IPS DF 4.7 (cell line): ENCODE measurements at regions not wholly inside any gene's neighbourhood (a gene's known extent, or its start where the extent isn't known, plus 50 kb on each side); places are given as distances from the start of the nearest gene placed in this dataset.

Experiments
- DNase-seq: peaks from one replicate; pipeline ENCODE4 v3.0.0-alpha.2; 2013; ENCODE audit warnings: low spot score; ENCODE audit errors: extremely low read depth

- no peak for DNase-seq
Observed at GRCh38 chr16:85971902-85972638, 73.1 kb downstream of the IRF8 start.

GRCh38 chr16:85974428-85975375 lies 75.7 kb downstream of the IRF8 start:
- DNase-seq, result no peak

DNA sequence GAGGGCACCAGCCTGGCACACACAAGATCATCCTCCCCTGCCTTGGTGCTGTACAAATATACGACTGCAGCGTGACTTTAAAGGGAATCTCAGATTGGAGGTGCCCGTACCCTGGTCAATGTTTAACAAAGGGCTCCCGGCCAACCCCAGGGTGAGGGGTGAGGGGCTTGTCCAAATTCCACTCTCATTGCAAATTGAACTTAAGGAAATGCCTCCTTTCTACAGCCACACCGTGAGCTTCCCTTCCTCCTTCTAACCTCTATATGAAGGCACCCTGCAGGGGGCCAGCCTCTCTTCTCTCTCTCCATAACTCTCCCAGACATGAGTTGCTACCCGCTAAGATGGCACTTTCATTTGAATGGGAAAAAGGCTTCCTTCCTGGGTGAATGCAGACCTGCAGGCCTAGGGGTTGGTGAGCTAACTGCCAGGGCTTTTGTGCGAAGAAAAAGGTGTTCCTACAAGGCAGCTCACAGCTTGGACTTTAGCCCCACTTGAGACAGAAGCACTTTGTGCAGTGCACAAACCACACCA lies 76.6 kb downstream of the IRF8 start:
- no peak for DNase-seq

DNA sequence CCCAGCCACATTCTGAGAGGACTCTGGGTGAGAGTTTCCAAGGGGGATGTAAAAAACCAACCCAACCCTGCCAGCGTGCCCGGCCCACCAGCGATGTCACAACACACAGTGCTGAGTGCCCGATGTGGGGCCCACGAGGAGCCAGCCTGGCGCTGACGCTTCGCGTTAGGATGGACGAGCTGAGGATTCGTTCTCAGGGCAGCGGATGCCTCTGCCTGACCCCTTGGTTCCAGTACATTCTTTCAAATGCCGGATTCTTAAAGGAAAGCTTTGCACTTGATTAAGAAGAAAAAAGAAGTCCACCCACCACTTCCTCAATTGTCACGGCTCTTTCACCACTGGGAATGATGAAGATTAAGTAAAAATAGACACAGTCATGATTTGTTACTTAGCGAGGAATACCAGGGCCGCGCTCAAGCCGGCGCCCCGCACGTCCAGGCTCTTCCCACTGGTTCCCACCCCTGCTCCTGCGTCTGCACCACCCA lies 79.4 kb downstream of the IRF8 start:
- no peak for DNase-seq

DNA sequence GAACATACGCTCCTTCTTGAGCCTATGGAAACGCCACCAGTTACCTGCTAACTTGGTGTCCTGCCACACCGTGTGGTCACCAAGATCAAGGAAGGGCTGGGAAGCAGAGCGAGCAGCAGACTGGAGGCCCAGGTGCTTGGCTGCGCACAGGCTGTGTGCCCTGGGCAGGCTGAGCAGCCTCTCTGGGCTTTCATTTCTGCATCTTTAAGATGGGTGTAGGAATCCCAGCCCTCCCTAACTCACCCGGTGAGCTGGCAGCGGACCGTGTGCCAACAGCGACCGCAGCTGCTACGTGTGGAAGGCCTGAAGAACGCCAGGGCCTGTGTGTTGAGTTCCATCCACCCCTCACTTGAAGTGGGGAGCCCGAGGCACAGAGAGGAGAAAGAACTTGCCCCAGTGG lies 80.0 kb downstream of the IRF8 start:
- DNase-seq, result no peak

GRCh38 chr16:85979605-85980004 lies 80.6 kb downstream of the IRF8 start:
- DNase-seq, result no peak

DNA sequence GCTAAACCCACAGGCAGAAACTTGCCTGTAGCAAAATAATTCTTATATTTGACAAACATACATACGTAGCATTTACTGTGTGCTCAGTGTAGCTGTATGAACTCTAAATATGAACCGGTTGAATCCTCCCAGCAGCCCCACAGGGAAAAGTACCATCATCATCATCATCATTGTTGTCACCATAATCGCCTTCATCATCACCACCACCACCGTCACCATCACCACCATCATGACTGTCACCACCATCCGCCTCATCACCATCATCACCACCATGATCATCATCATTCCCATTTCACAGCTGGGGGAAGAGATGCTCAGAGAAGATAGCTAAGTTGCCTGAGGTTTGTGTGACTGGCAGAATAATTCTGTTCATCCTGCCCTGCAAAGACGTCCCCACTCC lies 81.7 kb downstream of the IRF8 start:
- no peak for DNase-seq

DNA sequence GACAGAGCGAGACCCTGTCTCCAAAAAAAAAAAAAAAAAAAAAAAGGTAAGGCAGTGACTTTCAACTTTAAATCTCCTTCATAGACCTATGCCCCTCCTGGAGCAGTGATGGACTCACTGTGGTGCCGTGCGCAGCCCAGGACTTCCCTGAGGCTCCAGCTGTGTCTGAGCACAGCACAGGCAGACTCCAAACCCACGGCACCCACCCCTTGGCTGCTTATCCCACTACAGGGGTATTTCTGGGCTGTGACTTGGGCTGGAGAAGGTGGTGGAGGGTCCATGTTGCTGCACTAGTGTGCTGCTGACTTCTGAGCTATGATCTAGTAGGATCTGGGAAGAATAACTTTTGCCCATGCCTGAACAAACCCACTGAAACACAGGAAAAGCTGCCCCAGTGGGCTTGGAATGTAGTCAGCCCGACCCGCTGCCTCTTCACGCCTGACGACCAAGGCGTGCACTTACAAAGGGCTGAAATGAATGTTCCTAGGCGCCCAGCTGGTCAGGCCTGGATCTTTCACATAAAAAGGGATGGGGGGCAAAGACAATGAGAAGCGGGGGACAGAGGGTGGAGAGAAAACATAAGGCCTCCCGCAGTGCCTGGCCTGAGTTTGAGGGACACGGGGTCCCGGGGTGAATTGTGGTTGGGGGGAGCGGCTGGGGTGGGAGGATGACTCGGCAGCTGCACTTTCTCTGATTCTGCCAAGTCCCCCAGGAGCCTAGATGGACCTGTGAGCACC lies 83.0 kb downstream of the IRF8 start:
- DNase-seq, result no peak

GRCh38 chr16:85982563-85982939 lies 83.6 kb downstream of the IRF8 start:
- no peak for DNase-seq

- DNase-seq, result no peak
Observed at GRCh38 chr16:85983064-85983463, 84.1 kb downstream of the IRF8 start.

DNA sequence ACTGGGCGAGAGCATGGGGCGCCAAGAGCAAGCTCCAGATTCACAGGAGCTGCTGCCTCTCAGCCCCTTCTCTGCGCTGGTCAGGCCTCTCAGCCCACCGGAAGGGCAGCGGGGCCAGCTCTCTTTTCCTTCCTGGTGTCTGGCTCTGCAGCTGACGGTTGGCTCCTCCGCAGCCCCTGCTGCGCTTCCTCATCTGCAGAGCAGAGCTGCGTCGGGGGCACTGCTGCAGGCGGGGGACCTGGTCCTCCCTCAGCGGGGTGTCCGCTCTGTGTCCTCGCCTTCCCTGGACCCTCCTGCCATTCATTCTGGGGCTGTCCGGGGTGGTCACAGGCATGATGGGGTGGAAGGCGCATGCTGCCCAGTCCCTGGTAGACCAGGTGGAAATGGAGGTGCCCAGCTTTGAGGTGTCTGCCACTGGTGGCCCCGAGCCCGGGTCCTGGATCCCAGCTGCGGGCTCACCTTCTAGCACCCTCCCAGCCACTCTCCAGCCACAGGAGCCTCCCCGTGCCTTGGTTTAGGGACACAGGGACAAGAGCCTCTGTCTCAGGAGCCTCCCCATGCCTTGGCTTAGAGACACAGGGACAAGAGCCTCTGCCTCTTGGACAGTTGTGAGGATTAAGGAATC lies 84.8 kb downstream of the IRF8 start:
- no peak for DNase-seq

DNA sequence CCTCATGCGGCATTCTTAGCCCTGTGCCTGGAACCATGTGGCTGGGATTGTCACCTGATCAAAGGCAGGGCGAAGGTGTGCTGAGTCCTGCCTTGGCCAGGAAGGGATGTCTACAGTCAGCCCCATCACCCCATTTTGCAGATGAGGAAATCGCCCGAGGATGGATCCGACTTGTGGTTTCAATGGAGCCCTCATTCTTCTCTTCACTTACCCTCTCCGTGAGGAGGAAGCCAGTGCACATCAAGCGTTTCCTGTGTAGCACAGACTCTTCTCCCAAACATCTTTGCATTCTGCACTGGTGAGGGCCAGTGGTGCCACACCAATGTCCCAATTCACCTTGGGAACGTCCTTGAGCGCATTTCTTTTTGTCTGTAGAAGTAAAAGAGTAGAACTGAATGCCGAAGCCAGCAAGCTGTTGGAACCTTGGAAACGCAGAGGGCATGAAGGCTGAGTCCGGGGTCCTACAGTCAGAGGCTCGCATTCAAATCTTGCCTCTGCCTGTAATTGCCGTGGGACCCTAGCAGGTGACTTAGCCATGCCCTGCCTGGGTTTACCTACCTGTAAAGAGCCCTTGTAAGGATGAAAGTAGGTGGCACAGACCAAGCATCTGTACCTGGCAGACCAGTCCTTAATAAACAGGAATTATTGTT lies 85.4 kb downstream of the IRF8 start:
- DNase-seq, result no peak

- DNase-seq, result no peak
Observed at GRCh38 chr16:85984947-85985451, 86.0 kb downstream of the IRF8 start.

GRCh38 chr16:85986931-85987749 lies 88.2 kb downstream of the IRF8 start:
- DNase-seq, result no peak

- DNase-seq, result no peak
Observed at GRCh38 chr16:85987750-85988078, 88.8 kb downstream of the IRF8 start.

DNA sequence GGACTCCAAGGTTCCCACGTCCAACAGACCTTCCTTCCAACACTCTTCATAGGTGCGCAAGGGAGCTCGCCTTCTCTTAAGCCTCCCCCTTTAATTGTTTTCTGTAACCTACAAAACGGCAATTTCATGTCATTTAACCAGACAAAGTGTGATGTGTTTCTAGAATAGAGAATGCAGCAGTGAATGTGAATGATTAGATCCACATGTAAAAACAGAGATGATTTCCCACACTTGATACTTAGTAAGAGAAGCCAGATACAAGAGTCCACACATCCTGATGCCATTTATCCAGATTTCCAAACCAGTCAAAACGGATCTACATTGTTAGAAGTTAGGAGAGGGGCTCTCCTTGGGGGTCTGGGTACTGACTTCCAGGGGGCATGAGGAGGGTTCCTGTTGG lies 89.3 kb downstream of the IRF8 start:
- DNase-seq, result no peak

GRCh38 chr16:85988723-85989313 lies 89.9 kb downstream of the IRF8 start:
- no peak for DNase-seq

GRCh38 chr16:85989376-85989775 lies 90.4 kb downstream of the IRF8 start:
- no peak for DNase-seq
